Right lobe of liver (tissue), 4 donors: ENCODE measurements at regions not wholly inside any gene's neighbourhood (a gene's known extent, or its start where the extent isn't known, plus 50 kb on each side); places are given as distances from the start of the nearest gene placed in this dataset.

ENCODE experiments used
- POLR2A ChIP-seq: fragments of 450-650 bp; IDR thresholded peaks from one replicate; pipeline ENCODE4 v1.6.1; 2017; ENCODE audit warnings: antibody characterized with exemption, mild to moderate bottlenecking
- TF ChIP-seq, protein P1 (sequence below), 4 donors: fragments of 200-600 bp in 3 of 4; fragments of 450-650 bp in 1 of 4; IDR thresholded peaks; one replicate each; pipeline versions ENCODE4 v1.5.1 to v1.8.0; 2016 to 2022; ENCODE audit warnings: antibody characterized with exemption in 4 of 4, mild to moderate bottlenecking in 2 of 4
- donor health status: DM: no; HTN: no; CAD: no.
- donor health status: DM: no; HTN: no; CAD: no.
- donor health status: DM: no; HTN: yes; CAD: no.

GRCh38 chr15:27694506-27695087, 404.5 kb downstream of the OCA2 start:
- TF ChIP-seq, protein P1, sequence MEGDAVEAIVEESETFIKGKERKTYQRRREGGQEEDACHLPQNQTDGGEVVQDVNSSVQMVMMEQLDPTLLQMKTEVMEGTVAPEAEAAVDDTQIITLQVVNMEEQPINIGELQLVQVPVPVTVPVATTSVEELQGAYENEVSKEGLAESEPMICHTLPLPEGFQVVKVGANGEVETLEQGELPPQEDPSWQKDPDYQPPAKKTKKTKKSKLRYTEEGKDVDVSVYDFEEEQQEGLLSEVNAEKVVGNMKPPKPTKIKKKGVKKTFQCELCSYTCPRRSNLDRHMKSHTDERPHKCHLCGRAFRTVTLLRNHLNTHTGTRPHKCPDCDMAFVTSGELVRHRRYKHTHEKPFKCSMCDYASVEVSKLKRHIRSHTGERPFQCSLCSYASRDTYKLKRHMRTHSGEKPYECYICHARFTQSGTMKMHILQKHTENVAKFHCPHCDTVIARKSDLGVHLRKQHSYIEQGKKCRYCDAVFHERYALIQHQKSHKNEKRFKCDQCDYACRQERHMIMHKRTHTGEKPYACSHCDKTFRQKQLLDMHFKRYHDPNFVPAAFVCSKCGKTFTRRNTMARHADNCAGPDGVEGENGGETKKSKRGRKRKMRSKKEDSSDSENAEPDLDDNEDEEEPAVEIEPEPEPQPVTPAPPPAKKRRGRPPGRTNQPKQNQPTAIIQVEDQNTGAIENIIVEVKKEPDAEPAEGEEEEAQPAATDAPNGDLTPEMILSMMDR (IDR thresholded peaks at IDR 0.05), result no peak
- no peak for TF ChIP-seq POLR2A
